BLaER1 treated with 17β-estradiol and CSF1 and Interleukin-3, amounts not matched to agents 10 nM and 100 nM (cell line): ENCODE measurements at regions not wholly inside any gene's neighbourhood (a gene's known extent, or its start where the extent isn't known, plus 50 kb on each side); places are given as distances from the start of the nearest gene placed in this dataset.

Experiments used
- H3K27ac ChIP-seq, 11 experiments: shearing (Covaris generic); formaldehyde crosslinking; 2 replicates each; pipeline ENCODE4 v1.8.1; 2022
- H3K27me3 ChIP-seq, 11 experiments: shearing (Covaris generic); formaldehyde crosslinking; 2 replicates each; pipeline ENCODE4 v1.8.1; 2022
- H3K36me3 ChIP-seq, 11 experiments: shearing (Covaris generic); formaldehyde crosslinking; 2 replicates each; pipeline ENCODE4 v1.8.1; 2022
- H3K4me1 ChIP-seq, 10 experiments: shearing (Covaris generic); formaldehyde crosslinking; 2 replicates each; pipeline ENCODE4 v1.8.1; 2022
- H3K4me2 ChIP-seq, 11 experiments: shearing (Covaris generic); formaldehyde crosslinking; 2 replicates each; pipeline ENCODE4 v1.8.1; 2022
- H3K4me3 ChIP-seq, 10 experiments: shearing (Covaris generic); formaldehyde crosslinking; 2 replicates each; pipeline ENCODE4 v1.8.1; 2022
- H3K9ac ChIP-seq, 11 experiments: shearing (Covaris generic); formaldehyde crosslinking; 2 replicates each; pipeline ENCODE4 v1.8.1; 2022
- H3K9me3 ChIP-seq, 11 experiments: shearing (Covaris generic); formaldehyde crosslinking; replicated peaks in 1 of 11; 2 replicates each; pipeline ENCODE4 v1.8.1; 2022
- H4K20me1 ChIP-seq, 11 experiments: shearing (Covaris generic); formaldehyde crosslinking; 2 replicates each; pipeline ENCODE4 v1.8.1; 2022
- Cebpa-rat ChIP-seq, 11 experiments: shearing (Covaris generic); IDR thresholded peaks; 2 replicates each; pipeline ENCODE4 v1.8.1; 2022

- Histone ChIP-seq H3K27ac (no peak overlapping the region), H4K20me1 (no peaks in the 10 kb centered on the region), H3K9me3 (no peaks in the 10 kb centered on the region), H3K9ac (no peak overlapping the region), H3K4me3 (no peak overlapping the region), H3K27me3 (no peaks in the 10 kb centered on the region), H3K36me3 (no peaks in the 10 kb centered on the region), H3K4me2 (no peak overlapping the region), H3K4me1 (no peaks in the 10 kb centered on the region)
- no peak for TF ChIP-seq Cebpa-rat (IDR thresholded peaks at IDR 0.05)
Measured at GRCh38 chr11:109166441-109166840, 255.5 kb upstream of the C11orf87 start.

DNA sequence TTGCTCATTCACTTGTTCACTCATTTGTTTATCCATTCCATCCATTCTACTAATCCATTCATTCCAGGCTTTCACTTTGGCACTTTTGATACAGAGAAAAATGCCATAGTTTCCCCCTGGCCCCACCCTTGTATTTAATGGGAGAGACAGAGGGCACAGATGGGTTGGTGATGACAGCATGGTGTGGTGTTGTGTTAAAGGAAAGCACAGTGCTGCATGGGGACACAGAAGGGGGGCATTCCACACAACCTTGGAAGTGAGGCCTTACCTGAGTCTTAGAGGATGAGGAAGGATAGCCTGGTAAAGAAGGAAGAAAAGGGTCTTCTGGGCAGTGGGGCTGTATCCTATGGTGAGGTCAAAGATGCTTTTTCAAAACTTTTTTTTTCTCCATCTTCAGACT lies 248.5 kb upstream of the C11orf87 start:
- H3K36me3 ChIP-seq = no peaks in the 10 kb centered on the region
- no peak overlapping the region for H3K4me3 ChIP-seq
- no peak overlapping the region for H3K9ac ChIP-seq
- no peak overlapping the region for H3K4me2 ChIP-seq
- H3K27ac ChIP-seq = no peak overlapping the region
- H3K9me3 ChIP-seq = no peaks in the 10 kb centered on the region
- TF ChIP-seq Cebpa-rat (IDR thresholded peaks at IDR 0.05) = no peak
- no peaks in the 10 kb centered on the region for H4K20me1 ChIP-seq
- no peaks in the 10 kb centered on the region for H3K27me3 ChIP-seq
- no peaks in the 10 kb centered on the region for H3K4me1 ChIP-seq

DNA sequence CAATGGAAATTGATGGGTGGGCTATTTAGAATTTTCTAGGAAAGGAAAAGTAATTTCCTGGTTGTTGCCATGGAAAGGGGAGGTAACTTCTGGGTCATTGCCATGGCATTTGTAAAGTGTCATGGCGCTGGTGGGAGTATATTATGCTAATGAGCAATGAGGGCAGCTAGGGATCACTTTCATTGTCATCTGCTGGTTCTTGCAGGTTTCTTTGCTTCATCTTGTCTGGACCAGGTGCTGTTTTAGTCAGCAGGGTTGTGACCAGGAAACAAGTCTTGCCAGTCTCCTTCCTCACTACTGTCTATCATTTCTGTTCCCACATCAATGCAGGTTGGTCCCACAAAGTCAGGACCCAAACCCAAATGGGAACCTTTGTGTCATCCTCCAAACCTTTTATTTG lies 237.6 kb upstream of the C11orf87 start:
- Histone ChIP-seq H3K9me3 (peaks cover 0 to 9% (median 0%) of the 10 kb centered on the region in 11 experiments; a peak in 4 of 22 replicates), H3K36me3 (no peaks in the 10 kb centered on the region), H3K27ac (no peak overlapping the region), H3K4me2 (no peak overlapping the region), H3K9ac (no peak overlapping the region), H3K27me3 (no peaks in the 10 kb centered on the region), H3K4me1 (no peaks in the 10 kb centered on the region), H4K20me1 (no peaks in the 10 kb centered on the region), H3K4me3 (no peak overlapping the region)
- TF ChIP-seq Cebpa-rat (IDR thresholded peaks at IDR 0.05) = no peak

DNA sequence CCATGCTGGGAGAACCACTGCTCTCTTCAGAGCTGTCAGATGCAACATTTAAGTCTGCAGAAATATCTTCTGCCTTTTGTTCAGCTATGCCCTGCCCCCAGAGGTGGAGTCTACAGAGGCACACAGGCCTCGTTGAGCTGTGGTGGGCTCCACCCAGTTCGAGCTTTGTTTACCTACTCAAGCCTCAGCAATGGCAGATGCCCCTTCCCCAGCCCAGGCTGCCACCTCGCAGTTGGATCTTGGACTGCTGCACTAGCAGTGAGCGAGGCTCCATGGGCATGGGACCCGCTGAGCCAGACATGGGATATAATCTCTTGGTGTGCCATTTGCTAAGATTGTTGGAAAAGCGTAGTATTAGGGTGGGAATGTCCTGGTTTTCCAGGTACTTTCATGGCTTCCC lies 229.1 kb upstream of the C11orf87 start:
- H3K4me1 ChIP-seq = peaks cover 5 to 11% (median 8%) of the 10 kb centered on the region in 10 experiments
- H3K4me3 ChIP-seq = no peak overlapping the region
- H3K9me3 ChIP-seq = peaks cover 20 to 29% (median 22%) of the 10 kb centered on the region in 11 experiments; a peak in 21 of 22 replicates
- H4K20me1 ChIP-seq = no peaks in the 10 kb centered on the region
- H3K27ac ChIP-seq = no peak overlapping the region
- H3K36me3 ChIP-seq = no peaks in the 10 kb centered on the region
- H3K9ac ChIP-seq = no peak overlapping the region
- no peak for TF ChIP-seq Cebpa-rat (IDR thresholded peaks at IDR 0.05)
- no peak overlapping the region for H3K4me2 ChIP-seq
- no peaks in the 10 kb centered on the region for H3K27me3 ChIP-seq

DNA sequence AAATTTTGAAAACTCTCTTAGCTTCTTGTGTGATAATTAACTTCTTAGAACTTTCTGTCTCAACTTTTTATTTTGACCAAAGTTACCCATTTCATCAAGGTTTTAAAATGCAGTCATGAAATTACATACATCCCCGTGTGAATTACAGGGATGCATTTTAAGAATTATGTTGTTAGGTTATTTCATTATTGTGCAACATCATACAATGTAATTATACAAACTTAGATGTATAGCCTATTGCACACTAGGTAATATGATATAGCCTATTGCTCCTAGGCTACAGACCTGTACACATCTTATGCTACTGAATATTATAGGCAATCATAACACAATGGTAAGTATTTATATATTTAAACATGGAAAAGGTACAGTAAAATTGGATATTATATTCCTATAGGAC lies 228.1 kb upstream of the C11orf87 start:
- 0 out of 22 replicates have a peak, but pooled peaks of 1 of the 11 experiments have one; percentile 25 for TF ChIP-seq Cebpa-rat (IDR thresholded peaks at IDR 0.05)
- Histone ChIP-seq H3K36me3 (no peaks in the 10 kb centered on the region), H3K27ac (no peak overlapping the region), H3K4me1 (peaks cover 9 to 19% (median 15%) of the 10 kb centered on the region in 10 experiments), H3K27me3 (no peaks in the 10 kb centered on the region), H3K4me2 (no peak overlapping the region), H3K4me3 (no peak overlapping the region), H4K20me1 (no peaks in the 10 kb centered on the region), H3K9ac (no peak overlapping the region), H3K9me3 (peaks cover 20 to 29% (median 22%) of the 10 kb centered on the region in 11 experiments; a peak in 21 of 22 replicates)

DNA sequence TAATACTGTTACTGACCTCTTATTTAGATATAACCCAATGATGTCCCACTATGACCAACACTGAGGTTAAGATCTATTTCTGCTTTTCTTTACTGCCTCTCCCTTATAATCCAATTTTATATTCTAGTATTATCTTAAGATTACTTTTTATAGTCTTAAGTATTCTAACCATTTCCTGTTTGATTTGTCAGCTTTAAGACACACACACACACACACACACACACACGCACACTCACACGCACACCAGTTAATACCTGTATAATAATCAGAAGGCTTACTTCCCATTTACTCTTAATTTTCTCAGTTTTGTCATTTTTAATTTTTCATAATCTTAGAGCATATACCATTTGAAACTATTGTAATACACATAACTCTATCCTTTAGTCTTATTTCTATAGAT lies 226.0 kb upstream of the C11orf87 start:
- no peak overlapping the region for H3K4me3 ChIP-seq
- no peak overlapping the region; a peak in 1 of 22 replicates for H3K27ac ChIP-seq
- no peaks in the 10 kb centered on the region for H4K20me1 ChIP-seq
- no peak overlapping the region for H3K4me2 ChIP-seq
- no peaks in the 10 kb centered on the region for H3K27me3 ChIP-seq
- no peaks in the 10 kb centered on the region for H3K36me3 ChIP-seq
- H3K9ac ChIP-seq = no peak overlapping the region
- TF ChIP-seq Cebpa-rat (IDR thresholded peaks at IDR 0.05) = no peak
- peaks cover 9 to 19% (median 15%) of the 10 kb centered on the region in 10 experiments for H3K4me1 ChIP-seq
- peaks cover 19 to 24% (median 21%) of the 10 kb centered on the region in 11 experiments; a peak in 21 of 22 replicates for H3K9me3 ChIP-seq

- H3K4me1 ChIP-seq = peaks cover 9 to 19% (median 15%) of the 10 kb centered on the region in 10 experiments
- no peaks in the 10 kb centered on the region for H3K36me3 ChIP-seq
- peaks cover 5 to 7% (median 7%) of the 10 kb centered on the region in 11 experiments; a peak in 19 of 22 replicates for H3K9me3 ChIP-seq
- H3K27me3 ChIP-seq = no peaks in the 10 kb centered on the region
- TF ChIP-seq Cebpa-rat (IDR thresholded peaks at IDR 0.05) = no peak
- no peaks in the 10 kb centered on the region for H4K20me1 ChIP-seq
- peak overlapping the region in 9 of 11 experiments; percentile 36 to 71 (median 53); a peak in 17 of 22 replicates for H3K27ac ChIP-seq
- no peak overlapping the region for H3K4me3 ChIP-seq
- H3K4me2 ChIP-seq = peak overlapping the region; percentile 20 to 74 (median 54); a peak in 21 of 22 replicates
- peak overlapping the region in 3 of 11 experiments; percentile 10 to 43 (median 42); a peak in 4 of 22 replicates for H3K9ac ChIP-seq
Measured at GRCh38 chr11:109197656-109198055, 224.3 kb upstream of the C11orf87 start.

DNA sequence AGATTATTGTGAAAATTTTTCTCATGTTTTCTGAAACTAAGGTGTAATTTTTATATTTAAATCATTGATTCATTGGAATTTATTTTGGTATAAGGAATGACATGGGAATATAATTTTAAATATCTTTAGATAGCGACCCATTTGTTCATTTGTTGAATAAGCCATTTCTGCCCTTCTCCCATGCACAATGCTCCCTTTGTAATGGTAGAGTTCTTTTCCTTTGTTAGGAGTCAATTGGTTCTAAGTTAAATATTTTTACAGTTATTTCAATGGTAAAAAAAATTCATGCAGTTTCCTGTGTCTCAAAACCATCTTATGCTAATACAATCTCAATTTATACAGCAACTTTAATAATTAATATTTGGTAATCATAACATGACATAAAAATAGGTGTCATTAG lies 218.8 kb upstream of the C11orf87 start:
- H3K9me3 ChIP-seq = peaks cover 0 to 5% (median 0%) of the 10 kb centered on the region in 11 experiments; a peak in 2 of 22 replicates
- H3K9ac ChIP-seq = no peak overlapping the region
- H3K27ac ChIP-seq = no peak overlapping the region
- peaks cover under 1 to 6% (median 2%) of the 10 kb centered on the region in 10 experiments; a peak in 16 of 20 replicates for H3K4me1 ChIP-seq
- H4K20me1 ChIP-seq = no peaks in the 10 kb centered on the region
- H3K27me3 ChIP-seq = no peaks in the 10 kb centered on the region
- H3K4me3 ChIP-seq = no peak overlapping the region
- H3K36me3 ChIP-seq = no peaks in the 10 kb centered on the region
- H3K4me2 ChIP-seq = no peak overlapping the region
- no peak for TF ChIP-seq Cebpa-rat (IDR thresholded peaks at IDR 0.05)

DNA sequence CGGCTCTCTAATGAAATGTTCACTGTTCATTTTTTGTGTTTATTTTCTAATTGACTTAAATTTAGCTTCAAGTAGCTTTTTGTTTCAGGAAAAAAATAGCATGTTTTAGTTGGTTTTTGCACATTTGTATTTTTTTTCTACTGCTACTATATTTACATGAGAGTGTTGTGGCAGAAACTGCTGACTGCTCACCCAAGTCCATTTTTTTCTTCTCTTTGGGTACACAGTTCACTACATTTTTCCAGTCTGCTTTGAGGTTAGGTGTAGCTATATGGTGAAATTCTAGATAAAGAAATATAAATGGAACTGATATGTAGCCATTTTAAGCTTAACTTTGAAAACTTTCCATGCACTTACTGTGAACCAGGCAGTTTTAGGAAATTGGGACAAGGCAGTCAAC lies 216.7 kb upstream of the C11orf87 start:
- Histone ChIP-seq H3K4me3 (no peak overlapping the region), H3K9me3 (peaks cover 0 to 5% (median 0%) of the 10 kb centered on the region in 11 experiments; a peak in 2 of 22 replicates), H3K27ac (no peak overlapping the region), H3K4me1 (no peaks in the 10 kb centered on the region), H4K20me1 (no peaks in the 10 kb centered on the region), H3K9ac (no peak overlapping the region), H3K4me2 (no peak overlapping the region), H3K27me3 (no peaks in the 10 kb centered on the region), H3K36me3 (no peaks in the 10 kb centered on the region)
- TF ChIP-seq Cebpa-rat (IDR thresholded peaks at IDR 0.05) = no peak

DNA sequence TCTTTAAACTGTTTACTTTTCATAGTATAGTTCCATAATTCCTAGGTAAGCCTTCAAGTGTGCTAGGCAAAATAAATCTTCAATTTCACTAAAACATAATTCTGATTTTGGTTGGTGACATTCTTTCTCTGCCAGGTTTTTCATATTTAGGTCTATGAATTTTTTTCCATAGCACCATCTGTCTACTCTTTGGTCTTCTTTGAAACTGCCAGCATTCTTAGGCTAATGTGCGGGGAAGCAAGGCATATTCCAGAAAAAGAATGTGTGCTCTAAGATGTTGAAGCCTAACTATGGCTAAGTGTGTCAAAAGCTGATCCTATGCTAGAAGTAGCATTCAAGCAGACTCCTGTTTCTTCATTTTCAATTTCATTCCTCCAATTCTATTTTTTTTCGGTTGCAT lies 213.9 kb upstream of the C11orf87 start:
- H3K4me2 ChIP-seq = no peak overlapping the region
- H3K27ac ChIP-seq = no peak overlapping the region
- H3K4me1 ChIP-seq = no peaks in the 10 kb centered on the region
- H3K36me3 ChIP-seq = no peaks in the 10 kb centered on the region
- H4K20me1 ChIP-seq = no peaks in the 10 kb centered on the region
- no peak overlapping the region for H3K4me3 ChIP-seq
- no peaks in the 10 kb centered on the region for H3K27me3 ChIP-seq
- no peak for TF ChIP-seq Cebpa-rat (IDR thresholded peaks at IDR 0.05)
- H3K9ac ChIP-seq = no peak overlapping the region
- peaks cover 0 to 16% (median 4%) of the 10 kb centered on the region in 11 experiments; a peak in 6 of 22 replicates for H3K9me3 ChIP-seq
